Smooth muscle cell (in vitro differentiated cells): ENCODE measurements at regions not wholly inside any gene's neighbourhood (a gene's known extent, or its start where the extent isn't known, plus 50 kb on each side); places are given as distances from the start of the nearest gene placed in this dataset.
A peak's percentile ranks its signal among the peaks of the same experiment; 100 is the strongest.

Experiments used
- DNase-seq: peaks from one replicate; lab custom pipeline; 2025; ENCODE audit not compliant: unreplicated experiment; lab: John Stamatoyannopoulos, UW
- H2AFZ ChIP-seq: fragments of 200-600 bp; sonication (generic); 2 replicates; pipeline ENCODE4 v1.6.0; 2016; ENCODE audit warnings: antibody characterized with exemption, low read depth, mild to moderate bottlenecking
- H3F3A ChIP-seq: fragments of 200-600 bp; sonication (generic); 2 replicates; pipeline ENCODE4 v1.6.0; 2017; ENCODE audit warnings: antibody characterized with exemption, low read depth
- H3K27ac ChIP-seq: fragments of 200-600 bp; sonication (generic); 2 replicates; pipeline ENCODE4 v1.5.1; 2016; ENCODE audit warnings: low read depth, mild to moderate bottlenecking
- H3K27me3 ChIP-seq: fragments of 200-600 bp; sonication (generic); 2 replicates; pipeline ENCODE4 v1.6.1; 2016; ENCODE audit warnings: low read depth, mild to moderate bottlenecking
- H3K36me3 ChIP-seq: fragments of 200-600 bp; sonication (generic); 2 replicates; pipeline ENCODE4 v1.5.1; 2016; ENCODE audit warnings: low read depth
- H3K4me1 ChIP-seq: fragments of 200-600 bp; sonication (generic); 2 replicates; pipeline ENCODE4 v1.5.1; 2016; ENCODE audit warnings: low read depth
- H3K4me2 ChIP-seq: fragments of 200-600 bp; sonication (generic); 2 replicates; pipeline ENCODE4 v1.6.0; 2016; ENCODE audit warnings: mild to moderate bottlenecking
- H3K4me3 ChIP-seq: fragments of 200-600 bp; sonication (generic); 2 replicates; pipeline ENCODE4 v1.5.1; 2016; ENCODE audit warnings: mild to moderate bottlenecking
- H3K79me2 ChIP-seq: fragments of 200-600 bp; sonication (generic); 2 replicates; pipeline ENCODE4 v1.6.0; 2016; ENCODE audit warnings: low read depth, mild to moderate bottlenecking
- H3K9ac ChIP-seq: fragments of 200-600 bp; sonication (generic); 2 replicates; pipeline ENCODE4 v1.6.0; 2016; ENCODE audit warnings: low read depth
- H3K9me3 ChIP-seq: fragments of 200-600 bp; sonication (generic); replicated peaks from 2 replicates; pipeline ENCODE4 v1.5.1; 2016; ENCODE audit warnings: low read depth
- H4K20me1 ChIP-seq: fragments of 200-600 bp; sonication (generic); 2 replicates; pipeline ENCODE4 v1.6.0; 2016; ENCODE audit warnings: low read depth
- WGBS: methylation state at CpG from one replicate; pipeline ENCODE4 v1.1.7; 2016; ENCODE audit warnings: low lambda C conversion rate; 5-methylcytosine and 5-hydroxymethylcytosine counted together
- TF ChIP-seq, protein P1 (sequence below): fragments of 200-600 bp; sonication (generic); IDR thresholded peaks from 2 replicates; pipeline ENCODE4 v1.5.1; 2017; ENCODE audit warnings: borderline replicate concordance, mild to moderate bottlenecking, antibody characterized with exemption; ENCODE audit not compliant: insufficient read depth, poor library complexity, severe bottlenecking

GRCh38 chr2:8224347-8225190 lies 457.3 kb upstream of the ID2 start:
- Histone ChIP-seq H3K4me1 (peaks cover 9% of the 10 kb centered on the region), H3K9ac (no peak overlapping the region), H4K20me1 (no peaks in the 10 kb centered on the region), H3K9me3 (no peaks in the 10 kb centered on the region), H3K27me3 (no peaks in the 10 kb centered on the region), H3K4me2 (no peak overlapping the region), H2AFZ (no peak overlapping the region), H3F3A (no peaks in the 10 kb centered on the region), H3K4me3 (no peak overlapping the region), H3K79me2 (no peaks in the 10 kb centered on the region), H3K27ac (no peak overlapping the region), H3K36me3 (no peaks in the 10 kb centered on the region)
- 89% methylated on average over 16 of the region's 16 CpGs for WGBS
- TF ChIP-seq, protein P1, sequence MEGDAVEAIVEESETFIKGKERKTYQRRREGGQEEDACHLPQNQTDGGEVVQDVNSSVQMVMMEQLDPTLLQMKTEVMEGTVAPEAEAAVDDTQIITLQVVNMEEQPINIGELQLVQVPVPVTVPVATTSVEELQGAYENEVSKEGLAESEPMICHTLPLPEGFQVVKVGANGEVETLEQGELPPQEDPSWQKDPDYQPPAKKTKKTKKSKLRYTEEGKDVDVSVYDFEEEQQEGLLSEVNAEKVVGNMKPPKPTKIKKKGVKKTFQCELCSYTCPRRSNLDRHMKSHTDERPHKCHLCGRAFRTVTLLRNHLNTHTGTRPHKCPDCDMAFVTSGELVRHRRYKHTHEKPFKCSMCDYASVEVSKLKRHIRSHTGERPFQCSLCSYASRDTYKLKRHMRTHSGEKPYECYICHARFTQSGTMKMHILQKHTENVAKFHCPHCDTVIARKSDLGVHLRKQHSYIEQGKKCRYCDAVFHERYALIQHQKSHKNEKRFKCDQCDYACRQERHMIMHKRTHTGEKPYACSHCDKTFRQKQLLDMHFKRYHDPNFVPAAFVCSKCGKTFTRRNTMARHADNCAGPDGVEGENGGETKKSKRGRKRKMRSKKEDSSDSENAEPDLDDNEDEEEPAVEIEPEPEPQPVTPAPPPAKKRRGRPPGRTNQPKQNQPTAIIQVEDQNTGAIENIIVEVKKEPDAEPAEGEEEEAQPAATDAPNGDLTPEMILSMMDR: no peak
- no peak for DNase-seq

- H3K79me2 ChIP-seq: no peaks in the 10 kb centered on the region
- no peak overlapping the region for H3K4me2 ChIP-seq
- TF ChIP-seq, protein P1: no peak
- no peaks in the 10 kb centered on the region for H3K27me3 ChIP-seq
- 85% methylated on average over 5 of the region's 5 CpGs for WGBS
- H4K20me1 ChIP-seq: no peaks in the 10 kb centered on the region
- no peak overlapping the region for H3K4me3 ChIP-seq
- H3F3A ChIP-seq: no peaks in the 10 kb centered on the region
- no peak overlapping the region for H3K9ac ChIP-seq
- no peaks in the 10 kb centered on the region for H3K9me3 ChIP-seq
- H3K36me3 ChIP-seq: no peaks in the 10 kb centered on the region
- no peak overlapping the region for H3K27ac ChIP-seq
- DNase-seq: no peak
- no peak overlapping the region for H2AFZ ChIP-seq
- peaks cover 9% of the 10 kb centered on the region for H3K4me1 ChIP-seq
Observed at GRCh38 chr2:8225266-8225665, 456.6 kb upstream of the ID2 start.

- H3F3A ChIP-seq: no peaks in the 10 kb centered on the region
- no peaks in the 10 kb centered on the region for H3K9me3 ChIP-seq
- H3K27me3 ChIP-seq: no peaks in the 10 kb centered on the region
- H3K4me3 ChIP-seq: no peak overlapping the region
- H3K36me3 ChIP-seq: no peaks in the 10 kb centered on the region
- no peaks in the 10 kb centered on the region for H3K79me2 ChIP-seq
- no peak for DNase-seq
- H4K20me1 ChIP-seq: no peaks in the 10 kb centered on the region
- WGBS: 95% methylated on average over 6 of the region's 6 CpGs
- H3K27ac ChIP-seq: no peak overlapping the region
- H2AFZ ChIP-seq: no peak overlapping the region
- no peak overlapping the region for H3K4me2 ChIP-seq
- H3K9ac ChIP-seq: no peak overlapping the region
- H3K4me1 ChIP-seq: peaks cover 9% of the 10 kb centered on the region
- TF ChIP-seq, protein P1: no peak
Observed at GRCh38 chr2:8225798-8226197, 456.1 kb upstream of the ID2 start.

DNA sequence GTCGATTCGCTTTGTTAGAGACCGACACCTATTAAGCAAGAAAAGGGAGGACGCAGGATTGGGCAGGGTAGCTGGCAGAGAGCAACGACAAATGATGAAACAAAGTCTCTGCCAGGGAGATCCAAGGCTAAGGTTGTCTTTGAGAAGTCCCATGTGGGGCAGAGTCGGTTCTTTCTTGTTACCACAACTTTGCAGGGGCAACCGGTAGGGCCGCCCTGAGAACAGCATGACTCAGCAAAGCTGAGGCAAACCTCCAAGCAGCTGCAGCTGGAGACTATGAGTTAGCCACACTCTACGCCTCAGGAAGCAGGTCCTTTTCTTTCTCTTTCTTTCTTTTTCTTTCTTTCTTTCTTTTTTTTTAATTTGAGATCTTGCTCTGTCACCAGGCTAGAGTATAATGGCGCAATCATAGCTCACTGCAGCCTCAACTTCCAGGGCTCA lies 452.3 kb upstream of the ID2 start:
- no peak overlapping the region for H3K27ac ChIP-seq
- H2AFZ ChIP-seq: peak overlapping the region; percentile 36
- WGBS: 67% methylated on average over 10 of the region's 10 CpGs

More for the DNA sequence above, 452.3 kb upstream of the ID2 start:
- no peaks in the 10 kb centered on the region for H3F3A ChIP-seq
- peaks cover 3% of the 10 kb centered on the region for H3K4me1 ChIP-seq
- H3K4me3 ChIP-seq: no peak overlapping the region
- no peaks in the 10 kb centered on the region for H4K20me1 ChIP-seq
- no peaks in the 10 kb centered on the region for H3K36me3 ChIP-seq
- no peak for DNase-seq
- no peaks in the 10 kb centered on the region for H3K79me2 ChIP-seq
- TF ChIP-seq, protein P1: no peak
- H3K4me2 ChIP-seq: peak overlapping the region; percentile 34
- no peaks in the 10 kb centered on the region for H3K27me3 ChIP-seq
- H3K9ac ChIP-seq: no peak overlapping the region
- no peaks in the 10 kb centered on the region for H3K9me3 ChIP-seq
